ENCODE measurements at regions not wholly inside any gene's neighbourhood (a gene's known extent, or its start where the extent isn't known, plus 50 kb on each side); places are given as distances from the start of the nearest gene placed in this dataset.

GRCh38 chr7:68109299-68109698 is 1112.7 kb downstream of the TYW1 start:
- TF ChIP-seq EZH2 (IDR thresholded peaks at IDR 0.05; ENCODE audit: insufficient read depth, poor library complexity, severe bottlenecking) (no peak), EZH2phosphoT487 (IDR thresholded peaks at IDR 0.05; ENCODE audit: insufficient read depth, low read depth) (no peak)

Measured in GM23248 (cell line).